H1 (cell line): ENCODE measurements at regions not wholly inside any gene's neighbourhood (a gene's known extent, or its start where the extent isn't known, plus 50 kb on each side); places are given as distances from the start of the nearest gene placed in this dataset.

ENCODE experiments used
- CTCF ChIA-PET: fragments of 300-600 bp; sonication (Branson Sonifier 250); formaldehyde crosslinking; loops from one replicate; lab custom pipeline; 2021; ENCODE audit not compliant: partially characterized antibody; lab: Charles Lee
- POLR2A ChIA-PET: fragments of 300-600 bp; sonication (Branson Sonifier 250); formaldehyde crosslinking; loops from one replicate; lab custom pipeline; 2021; ENCODE audit warnings: inconsistent platforms; ENCODE audit not compliant: partially characterized antibody; lab: Charles Lee
- DNase-seq, 2 experiments: peaks; one replicate each; pipeline versions ENCODE4 v3.0.0 to v3.0.0-alpha.2; 2010 to 2022; ENCODE audit warnings: low spot score in 2 of 2, low read depth in 1 of 2, mixed read lengths in 1 of 2
- FAIRE-seq: peaks from 2 replicates; lab custom pipeline; 2011; peaks lifted over from hg19 to GRCh38; lab: Jason Lieb, UNC
- H2AFZ ChIP-seq: 2 replicates; pipeline ENCODE4 v1.8.1; 2012; ENCODE audit warnings: low read length, inconsistent platforms
- H2AK5ac ChIP-seq: 2 replicates; pipeline ENCODE4 v1.6.1; 2013; ENCODE audit warnings: low read depth, low read length
- H2BK120ac ChIP-seq: replicated peaks from 2 replicates; pipeline ENCODE3; 2013; ENCODE audit warnings: low read depth, low read length, inconsistent platforms
- H2BK12ac ChIP-seq: 2 replicates; pipeline ENCODE4 v1.6.1; 2013; ENCODE audit warnings: low read depth, low read length
- H2BK15ac ChIP-seq: 2 replicates; pipeline ENCODE4 v1.6.1; 2013; ENCODE audit warnings: low read length
- H2BK20ac ChIP-seq: 2 replicates; pipeline ENCODE4 v1.6.1; 2013; ENCODE audit warnings: low read length
- H2BK5ac ChIP-seq: 2 replicates; pipeline ENCODE4 v1.6.1; 2013; ENCODE audit warnings: low read depth, low read length
- H3K14ac ChIP-seq: 2 replicates; pipeline ENCODE4 v1.6.1; 2013; ENCODE audit warnings: inconsistent platforms; ENCODE audit not compliant: insufficient read length
- H3K18ac ChIP-seq: 2 replicates; pipeline ENCODE4 v1.6.1; 2013; ENCODE audit warnings: low read length; ENCODE audit errors: extremely low read depth
- H3K23ac ChIP-seq: 2 replicates; pipeline ENCODE4 v1.6.1; 2013; ENCODE audit warnings: inconsistent platforms; ENCODE audit not compliant: insufficient read length
- H3K23me2 ChIP-seq: 2 replicates; pipeline ENCODE4 v1.6.1; 2013; ENCODE audit warnings: low read depth, low read length
- H3K27ac ChIP-seq: 2 replicates; pipeline ENCODE4 v1.6.1; 2011; ENCODE audit warnings: low read depth, low read length, inconsistent platforms
- H3K27me3 ChIP-seq, 4 experiments: replicated peaks in 1 of 4; 1 replicate in 1 of 4; 2 replicates in 3 of 4; pipeline versions ENCODE4 v1.6.1 to v1.8.1; 2011 to 2013; ENCODE audit warnings: low read length in 3 of 4, mild to moderate bottlenecking in 3 of 4, inconsistent platforms in 2 of 4, mixed read lengths in 2 of 4, moderate library complexity in 1 of 4; ENCODE audit not compliant: control insufficient read depth in 3 of 4, insufficient read depth in 3 of 4; ENCODE audit errors: extremely low read depth in 1 of 4
- H3K36me3 ChIP-seq, 4 experiments: 2 replicates each; pipeline versions ENCODE4 v1.6.1 to v1.8.1; 2011 to 2013; ENCODE audit warnings: mild to moderate bottlenecking in 4 of 4, low read length in 3 of 4, moderate library complexity in 2 of 4, control low read depth in 1 of 4, inconsistent platforms in 1 of 4; ENCODE audit not compliant: insufficient read depth in 4 of 4, control insufficient read depth in 2 of 4
- H3K4ac ChIP-seq: replicated peaks from 2 replicates; pipeline ENCODE3; 2013; ENCODE audit warnings: low read length, low read depth, mixed read lengths, inconsistent platforms; ENCODE audit not compliant: insufficient read length
- H3K4me1 ChIP-seq, 4 experiments: replicated peaks in 1 of 4; 1 replicate in 1 of 4; 2 replicates in 3 of 4; pipeline versions ENCODE4 v1.6.1 to v1.8.1; 2011 to 2013; ENCODE audit warnings: low read length in 3 of 4, inconsistent platforms in 2 of 4, mixed read lengths in 1 of 4; ENCODE audit not compliant: insufficient read depth in 4 of 4, control insufficient read depth in 3 of 4
- H3K4me2 ChIP-seq, 2 experiments: 2 replicates each; pipeline versions ENCODE4 v1.6.1 to v1.8.1; 2011 to 2013; ENCODE audit warnings: low read depth in 2 of 2, low read length in 2 of 2, control low read depth in 1 of 2, inconsistent platforms in 1 of 2, mild to moderate bottlenecking in 1 of 2; ENCODE audit not compliant: insufficient read depth in 1 of 2
- H3K4me3 ChIP-seq, 4 experiments: fragments of 200-600, 300-600 bp in 1 of 4; sonication (generic), shearing (Covaris generic), sonication (Bioruptor Twin) in 1 of 4; 2 replicates each; pipeline versions ENCODE4 v1.5.1 to v1.8.1; 2011 to 2016; ENCODE audit warnings: low read length in 4 of 4, low read depth in 3 of 4, control low read depth in 2 of 4, inconsistent platforms in 2 of 4, mild to moderate bottlenecking in 2 of 4, mixed read lengths in 1 of 4, moderate library complexity in 1 of 4; ENCODE audit not compliant: insufficient read depth in 2 of 4; ENCODE audit errors: extremely low read depth in 1 of 4
- H3K56ac ChIP-seq: replicated peaks from 2 replicates; pipeline ENCODE3; 2013; ENCODE audit warnings: low read depth, mild to moderate bottlenecking, mixed read lengths, low read length, inconsistent platforms; ENCODE audit not compliant: insufficient read length
- H3K79me1 ChIP-seq: 2 replicates; pipeline ENCODE4 v1.6.1; 2013; ENCODE audit warnings: low read depth, low read length, control low read depth
- H3K79me2 ChIP-seq, 2 experiments: 2 replicates each; pipeline versions ENCODE4 v1.6.1 to v1.8.1; 2012 to 2013; ENCODE audit warnings: low read length in 2 of 2, mild to moderate bottlenecking in 2 of 2, inconsistent platforms in 1 of 2; ENCODE audit not compliant: insufficient read depth in 2 of 2, control insufficient read depth in 1 of 2
- H3K9ac ChIP-seq, 4 experiments: replicated peaks in 1 of 4; 1 replicate in 1 of 4; 2 replicates in 3 of 4; pipeline versions ENCODE4 v1.6.1 to v1.8.1; 2011 to 2013; ENCODE audit warnings: low read depth in 3 of 4, low read length in 3 of 4, control low read depth in 2 of 4, mild to moderate bottlenecking in 2 of 4, moderate library complexity in 2 of 4, inconsistent platforms in 1 of 4; ENCODE audit errors: extremely low read depth in 1 of 4
- H3K9me3 ChIP-seq, 2 experiments: 2 replicates each; pipeline versions ENCODE4 v1.6.1 to v1.8.1; 2012 to 2013; ENCODE audit warnings: mild to moderate bottlenecking in 2 of 2, moderate library complexity in 2 of 2, control low read depth in 1 of 2, inconsistent platforms in 1 of 2, low read depth in 1 of 2, low read length in 1 of 2, mixed read lengths in 1 of 2; ENCODE audit not compliant: insufficient read depth in 2 of 2
- H4K20me1 ChIP-seq, 2 experiments: replicated peaks in 1 of 2; 2 replicates each; pipeline versions ENCODE3 to v1.8.1; 2011 to 2013; ENCODE audit warnings: inconsistent platforms in 2 of 2, low read length in 2 of 2, mild to moderate bottlenecking in 1 of 2; ENCODE audit not compliant: insufficient read depth in 2 of 2, control insufficient read depth in 1 of 2
- H4K5ac ChIP-seq: 2 replicates; pipeline ENCODE4 v1.6.1; 2013; ENCODE audit warnings: low read length, low read depth, mixed read lengths, inconsistent platforms; ENCODE audit not compliant: insufficient read length
- H4K8ac ChIP-seq: 2 replicates; pipeline ENCODE4 v1.8.0; 2013; ENCODE audit warnings: mild to moderate bottlenecking, moderate library complexity, low read length, inconsistent platforms; ENCODE audit not compliant: insufficient read depth; ENCODE audit errors: extremely low read depth
- H4K91ac ChIP-seq: replicated peaks from 2 replicates; pipeline ENCODE3; 2013; ENCODE audit warnings: low read length, mixed read lengths, inconsistent platforms; ENCODE audit not compliant: insufficient read length
- ATF3 ChIP-seq: IDR thresholded peaks from 2 replicates; pipeline ENCODE4 v1.6.1; 2011; ENCODE audit warnings: low read depth, mild to moderate bottlenecking, low read length; ENCODE audit not compliant: insufficient read depth
- BACH1 ChIP-seq: IDR thresholded peaks from 2 replicates; pipeline ENCODE4 v1.6.1; 2012; ENCODE audit warnings: low read length, improper control_type of control experiment
- CBX8 ChIP-seq: fragments of 300-800, 300-1000 bp; sonication (generic); IDR thresholded peaks from 2 replicates; pipeline ENCODE4 v1.7.1; 2016; ENCODE audit warnings: low read depth, low read length, borderline replicate concordance
- EZH2 ChIP-seq: fragments of 200-600 bp; sonication (generic); IDR thresholded peaks from 2 replicates; pipeline ENCODE4 v1.7.1; 2012; ENCODE audit warnings: low read depth, mild to moderate bottlenecking, moderate library complexity, low read length, inconsistent platforms; ENCODE audit not compliant: severe bottlenecking
- GABPA ChIP-seq: IDR thresholded peaks from 2 replicates; pipeline ENCODE4 v1.6.1; 2011; ENCODE audit warnings: mild to moderate bottlenecking, low read length, moderate library complexity, borderline replicate concordance; ENCODE audit not compliant: insufficient read depth
- GTF2F1 ChIP-seq: IDR thresholded peaks from 2 replicates; pipeline ENCODE4 v1.6.1; 2012; ENCODE audit warnings: low read depth, low read length, improper control_type of control experiment, borderline replicate concordance
- KDM4A ChIP-seq: IDR thresholded peaks from one replicate; pipeline ENCODE4 v1.7.1; 2012; ENCODE audit warnings: low read depth, mild to moderate bottlenecking, moderate library complexity, low read length, inconsistent platforms; ENCODE audit not compliant: severe bottlenecking
- SP1 ChIP-seq: IDR thresholded peaks from 2 replicates; pipeline ENCODE4 v1.6.1; 2011; ENCODE audit warnings: low read depth, low read length
- SRF ChIP-seq: IDR thresholded peaks from 2 replicates; pipeline ENCODE4 v1.6.1; 2011; ENCODE audit warnings: mild to moderate bottlenecking, low read depth, low read length, moderate library complexity
- SUZ12 ChIP-seq: fragments of 200-600 bp; sonication (generic); IDR thresholded peaks from 2 replicates; pipeline ENCODE4 v1.6.1; 2012; ENCODE audit warnings: mild to moderate bottlenecking, inconsistent platforms, low read length, moderate library complexity, mixed read lengths
- USF2 ChIP-seq: IDR thresholded peaks from 2 replicates; pipeline ENCODE4 v1.6.1; 2011; ENCODE audit warnings: low read length, improper control_type of control experiment
- ZNF274 ChIP-seq: IDR thresholded peaks from 2 replicates; pipeline ENCODE4 v1.7.0; 2012; ENCODE audit warnings: low read length, borderline replicate concordance; ENCODE audit errors: extremely low read depth
- WGBS, 2 experiments: shearing (Covaris generic) in 1 of 2; methylation state at CpG; one replicate each; pipeline versions ENCODE4 v1.1.6 to v1.1.7; 2013 to 2015; ENCODE audit warnings: low lambda C conversion rate in 2 of 2, mixed read lengths in 2 of 2, inconsistent platforms in 1 of 2, low coverage in 1 of 2, missing lambda C conversion rate in 1 of 2; ENCODE audit not compliant: insufficient replicate concordance in 2 of 2, insufficient coverage in 1 of 2, insufficient read length in 1 of 2; ENCODE audit errors: extremely low coverage in 1 of 2, missing lambda C conversion rate in 1 of 2; 5-methylcytosine and 5-hydroxymethylcytosine counted together

- no peak for FAIRE-seq
- Histone ChIP-seq H2BK12ac (no peak overlapping the region), H3K79me2 (no peaks in the 10 kb centered on the region), H3K27me3 (peaks cover 3 to 36% (median 18%) of the 10 kb centered on the region in 4 experiments; a peak in 6 of 7 replicates), H3K4me2 (no peak overlapping the region), H3K23me2 (no peaks in the 10 kb centered on the region), H2BK20ac (no peak overlapping the region), H2BK15ac (no peak overlapping the region), H3K4me3 (no peak overlapping the region), H2AK5ac (no peak overlapping the region), H3K23ac (no peak overlapping the region), H3K27ac (no peak overlapping the region), H3K56ac (no peak overlapping the region), H3K18ac (no peak overlapping the region), H3K79me1 (no peaks in the 10 kb centered on the region), H3K9me3 (peaks cover 11 to 26% of the 10 kb centered on the region in 2 experiments), H2BK5ac (no peak overlapping the region), H4K20me1 (no peaks in the 10 kb centered on the region), H3K14ac (no peak overlapping the region), H4K8ac (no peak overlapping the region), H3K4ac (no peak overlapping the region), H4K91ac (no peak overlapping the region), H4K5ac (no peak overlapping the region), H3K36me3 (no peaks in the 10 kb centered on the region), H2AFZ (no peak overlapping the region), H3K4me1 (no peaks in the 10 kb centered on the region), H3K9ac (no peak overlapping the region), H2BK120ac (no peak overlapping the region)
- no peak for DNase-seq
- CTCF ChIA-PET, result interaction anchor here (1.1 kb wide), 1 partner anchor 19 kb away, joined by 3 read pairs; no protein-coding TSS in a partner anchor
- 86% methylated on average over 5 of the region's 5 CpGs; no CpG with 5 or more reads in 1 of the 2 experiments for whole genome bisulfite sequencing, 2 experiments
- POLR2A ChIA-PET, result no interaction called here
- TF ChIP-seq GTF2F1 (no peak), SUZ12 (no peak), EZH2 (no peak), BACH1 (no peak), SP1 (no peak), ZNF274 (no peak), ATF3 (no peak), USF2 (no peak), KDM4A (no peak), SRF (no peak), CBX8 (no peak), GABPA (no peak)
Observed at GRCh38 chr22:22728382-22728781, 84.0 kb downstream of the GGTLC2 start.
